ENCODE measurements at regions not wholly inside any gene's neighbourhood (a gene's known extent, or its start where the extent isn't known, plus 50 kb on each side); places are given as distances from the start of the nearest gene placed in this dataset.

DNA sequence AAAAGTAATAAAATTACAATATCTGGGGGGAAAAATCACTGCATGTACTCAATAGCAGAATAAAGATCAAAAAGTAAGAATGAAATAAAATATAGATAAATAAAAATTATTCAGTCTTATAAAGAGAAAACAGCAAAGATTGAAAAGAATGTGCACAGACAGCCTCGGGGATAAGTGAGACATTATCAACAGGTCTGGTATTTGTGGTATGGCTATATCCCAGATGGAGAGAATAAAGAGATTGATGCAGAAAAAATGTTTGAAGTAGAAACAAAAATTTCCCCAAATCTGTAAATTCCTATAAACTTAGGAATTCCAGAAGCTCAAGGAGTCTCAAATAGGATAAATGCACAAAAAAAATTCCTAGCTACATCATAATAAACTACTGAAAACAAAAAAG is 74.5 kb upstream of the LUZP2 start:
- Histone ChIP-seq H3K4me3 (ENCODE audit: low read depth, low read length) (no peak overlapping the region), H3K27me3 (no peaks in the 10 kb centered on the region), H3K36me3 (no peaks in the 10 kb centered on the region), H3K4me1 (no peaks in the 10 kb centered on the region), H3K9me3 (no peaks in the 10 kb centered on the region)
- DNase-seq = no peak
- no peak for TF ChIP-seq CTCF (IDR thresholded peaks at IDR 0.05; ENCODE audit: low read depth, low read length)

DNA sequence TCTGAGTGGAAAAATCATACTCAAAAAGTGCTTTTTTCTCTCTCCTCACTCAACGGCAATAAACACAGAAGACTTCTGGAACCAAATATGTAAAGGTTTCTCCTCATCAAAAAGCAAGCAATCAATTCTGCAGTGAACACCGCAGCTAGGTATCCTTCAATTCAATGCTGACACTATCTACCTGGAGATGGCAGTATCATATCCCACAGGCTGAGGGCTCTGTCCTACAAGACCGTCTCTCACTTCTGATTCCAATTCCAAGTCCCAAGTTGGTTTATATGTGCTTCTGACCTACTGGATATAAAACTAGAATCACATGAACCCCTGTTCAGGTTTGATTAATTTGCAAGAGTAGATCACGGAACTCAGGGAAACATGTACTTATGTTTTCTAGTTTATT is 59.7 kb upstream of the LUZP2 start:
- H3K27me3 ChIP-seq = no peaks in the 10 kb centered on the region
- no peaks in the 10 kb centered on the region for H3K4me1 ChIP-seq
- no peaks in the 10 kb centered on the region for H3K9me3 ChIP-seq
- H3K36me3 ChIP-seq = no peaks in the 10 kb centered on the region
- DNase-seq = no peak
- no peak overlapping the region for H3K4me3 ChIP-seq (ENCODE audit: low read depth, low read length)
- no peak for TF ChIP-seq CTCF (IDR thresholded peaks at IDR 0.05; ENCODE audit: low read depth, low read length)
